Panc1 (cell line): ENCODE measurements at regions not wholly inside any gene's neighbourhood (a gene's known extent, or its start where the extent isn't known, plus 50 kb on each side); places are given as distances from the start of the nearest gene placed in this dataset. TPM values are rescaled to one million over a fixed set of nuclear protein-coding genes. Genes with fewer than 3 reads are reported as not detected.

Experiments used
- ATAC-seq: fragments of 200-7000 bp; cut with Tn5 transposase; 2 replicates; pipeline ENCODE4 v1.9.1; 2020; ENCODE audit warnings: mild to moderate bottlenecking, moderate library complexity
- BruUV-seq: library from RNA; stranded (reverse); fragments of 400-500 nt; replicated peaks from 2 replicates; lab custom pipeline; 2021; lab: Mats Ljungman, UMichigan
- CTCF ChIA-PET: fragments of 300-600 bp; sonication (Branson Sonifier 250); formaldehyde crosslinking; loops from one replicate; lab custom pipeline; 2022; ENCODE audit warnings: antibody characterized with exemption; lab: Charles Lee
- POLR2A ChIA-PET: fragments of 300-600 bp; sonication (Branson Sonifier 250); formaldehyde crosslinking; loops from one replicate; lab custom pipeline; 2022; ENCODE audit warnings: antibody characterized with exemption; lab: Charles Lee
- DNase-seq: peaks from one replicate; pipeline ENCODE4 v3.0.0-alpha.2; 2010; ENCODE audit warnings: low read depth, low spot score
- H3K27ac ChIP-seq: 2 replicates; pipeline ENCODE4 v1.5.1; 2011; ENCODE audit warnings: mild to moderate bottlenecking, low read length, inconsistent platforms
- H3K27me3 ChIP-seq: fragments of 200-500 bp; sonication (Bioruptor generic); 2 replicates; pipeline ENCODE4 v1.6.0; 2014; ENCODE audit warnings: low read length, inconsistent platforms; ENCODE audit not compliant: control insufficient read depth, insufficient read depth
- H3K36me3 ChIP-seq: fragments of 200-500 bp; sonication (Bioruptor generic); 2 replicates; pipeline ENCODE4 v1.5.1; 2014; ENCODE audit warnings: inconsistent platforms, mild to moderate bottlenecking, low read length, moderate library complexity; ENCODE audit not compliant: control insufficient read depth, insufficient read depth
- H3K4me1 ChIP-seq: 2 replicates; pipeline ENCODE4 v1.5.1; 2011; ENCODE audit warnings: inconsistent platforms, mild to moderate bottlenecking, low read length, moderate library complexity; ENCODE audit not compliant: control insufficient read depth, insufficient read depth
- H3K4me3 ChIP-seq, 2 experiments: 2 replicates each; pipeline ENCODE4 v1.5.1; 2011 to 2012; ENCODE audit warnings: low read depth in 2 of 2, low read length in 2 of 2, mild to moderate bottlenecking in 2 of 2, inconsistent platforms in 1 of 2, moderate library complexity in 1 of 2
- H3K9me3 ChIP-seq: fragments of 200-500 bp; sonication (Bioruptor generic); 2 replicates; pipeline ENCODE4 v1.5.1; 2014; ENCODE audit warnings: low read depth, mild to moderate bottlenecking, inconsistent platforms, low read length, moderate library complexity; ENCODE audit not compliant: control insufficient read depth, insufficient read depth
- CTCF ChIP-seq: fragments of 450-650 bp; IDR thresholded peaks from 2 replicates; pipeline ENCODE4 v1.5.1; 2017; ENCODE audit warnings: mild to moderate bottlenecking
- POLR2AphosphoS5 ChIP-seq: IDR thresholded peaks from 2 replicates; pipeline ENCODE4 v1.6.1; 2012; ENCODE audit warnings: mild to moderate bottlenecking, low read depth, low read length, moderate library complexity
- REST ChIP-seq, 2 experiments: IDR thresholded peaks; 2 replicates each; pipeline ENCODE4 v1.6.1; 2011 to 2012; ENCODE audit warnings: low read depth in 2 of 2, control low read depth in 1 of 2, low read length in 1 of 2, mild to moderate bottlenecking in 1 of 2, moderate library complexity in 1 of 2; ENCODE audit not compliant: insufficient read depth in 1 of 2
- SIN3A ChIP-seq: IDR thresholded peaks from 2 replicates; pipeline ENCODE4 v1.6.1; 2012; ENCODE audit warnings: low read depth, mild to moderate bottlenecking, low read length, moderate library complexity, borderline replicate concordance; ENCODE audit not compliant: insufficient read depth
- TCF7L2 ChIP-seq: IDR thresholded peaks from 2 replicates; pipeline ENCODE4 v1.6.1; 2011; ENCODE audit warnings: mild to moderate bottlenecking, low read depth, low read length, inconsistent platforms
- in situ Hi-C: cut with HindIII; loops from 2 replicates; pipeline ENCODE4 v1.10.0; 2016; ENCODE audit warnings: low sequenced_read_pairs, low pct_unique_long_range_greater_than_20kb
- intact Hi-C: fragments of 100-400 bp; cut with micrococcal nuclease; formaldehyde crosslinking; loops from one replicate; pipeline ENCODE4 v1.10.0; 2022; ENCODE audit not compliant: unreplicated experiment
- microRNA-seq: library from miRNA; unstranded; fragments of <30 nt; microRNA quantifications from one replicate; pipeline ENCODE4 v1.1.0, GENCODE V29; 2020; ENCODE audit not compliant: unreplicated experiment

GRCh38 chr12:98465505-98465904 is 49.9 kb upstream of the TMPO start:
- Histone ChIP-seq H3K36me3 (no peaks in the 10 kb centered on the region), H3K27me3 (no peaks in the 10 kb centered on the region; the same call in 1 of the 2 replicates), H3K9me3 (no peaks in the 10 kb centered on the region), H3K4me1 (no peaks in the 10 kb centered on the region), H3K4me3 (no peak overlapping the region), H3K27ac (no peak overlapping the region)
- no peak for TF ChIP-seq TCF7L2
- no peak for TF ChIP-seq REST (IDR thresholded peaks at IDR 0.05; ENCODE audit: insufficient read depth in 1 of 2, low read depth in 2 of 2, low read length in 1 of 2)
- no peak for TF ChIP-seq CTCF
- TF ChIP-seq SIN3A = no peak
- TF ChIP-seq POLR2AphosphoS5 = no peak
- ATAC-seq (no peak), DNase-seq (no peak)
- ChIA-PET POLR2A (interaction anchor here (0.6 kb wide), 1 partner anchor 26 kb away, joined by 18 read pairs; no protein-coding TSS in a partner anchor), CTCF (no interaction called here)
- in situ Hi-C loops = no loop called here
- no TSS peak for BruUV-seq
- intact Hi-C loops = no loop called here

Small RNA genes lying in the stretch of these regions (microRNA-seq; reads per million reads assigned to microRNA genes)
- not detected for gene MIR4303
- gene MIR4495 = not detected
